CD4-positive, alpha-beta T cell treated with Interleukin-1 beta for 1 hour (primary cell): ENCODE measurements at regions not wholly inside any gene's neighbourhood (a gene's known extent, or its start where the extent isn't known, plus 50 kb on each side); places are given as distances from the start of the nearest gene placed in this dataset.
"Not testable (repeated sequence)": the region's sequence is repeated elsewhere in the genome, so short reads cannot be mapped to it uniquely, and the experiment has no call there.

Experiments
- DNase-seq, 2 donors: peaks; one replicate each; pipeline ENCODE4 v3.0.0-alpha.2; 2020 to 2022

DNA sequence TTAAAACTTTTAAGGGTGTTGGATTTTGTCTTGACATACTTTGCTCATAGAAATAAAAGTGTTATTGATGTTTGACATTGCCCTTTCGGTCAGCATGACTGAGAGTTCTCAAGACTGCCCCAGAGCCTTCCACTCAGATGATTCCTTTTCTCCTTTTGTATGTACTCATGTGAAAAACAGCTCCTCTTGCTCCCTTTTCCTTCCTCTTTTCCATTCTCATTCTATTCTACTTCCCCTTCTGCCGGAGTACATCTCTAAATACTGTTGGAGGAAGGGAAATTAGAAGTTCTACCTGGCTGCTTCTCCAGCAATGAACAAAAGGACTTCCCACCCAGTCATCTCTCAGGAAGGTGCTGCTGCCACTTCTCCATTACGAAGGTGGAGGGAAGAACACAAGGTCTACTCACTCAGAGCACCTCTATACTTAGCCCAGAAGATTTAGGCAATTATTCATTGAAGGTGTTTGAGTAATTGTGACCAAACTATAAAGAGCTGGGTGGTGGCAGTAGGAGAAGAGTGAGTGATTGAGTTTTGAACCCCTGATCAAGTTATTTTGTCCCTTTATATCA, 163.8 kb upstream of the MBNL1 start:
- no peak for DNase-seq

DNA sequence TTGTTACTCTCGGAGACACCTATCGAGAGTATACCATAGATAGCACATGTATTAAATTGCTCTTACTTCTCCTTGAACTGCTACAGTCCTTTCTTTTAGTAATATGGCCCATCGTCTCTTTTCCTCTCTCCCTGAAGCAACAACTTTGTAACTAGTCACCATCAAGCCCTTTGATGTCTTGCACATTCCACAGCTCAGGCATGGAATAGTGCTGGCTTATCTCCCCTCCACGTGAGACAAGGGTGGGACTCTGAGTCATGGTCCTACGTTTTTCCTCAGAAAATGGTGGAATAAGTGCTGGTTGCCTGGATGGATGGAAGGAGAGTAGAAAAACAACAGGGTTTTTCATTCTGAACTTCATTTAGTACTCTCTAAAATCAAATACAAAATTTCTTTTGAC, 163.3 kb upstream of the MBNL1 start:
- DNase-seq: no peak

DNA sequence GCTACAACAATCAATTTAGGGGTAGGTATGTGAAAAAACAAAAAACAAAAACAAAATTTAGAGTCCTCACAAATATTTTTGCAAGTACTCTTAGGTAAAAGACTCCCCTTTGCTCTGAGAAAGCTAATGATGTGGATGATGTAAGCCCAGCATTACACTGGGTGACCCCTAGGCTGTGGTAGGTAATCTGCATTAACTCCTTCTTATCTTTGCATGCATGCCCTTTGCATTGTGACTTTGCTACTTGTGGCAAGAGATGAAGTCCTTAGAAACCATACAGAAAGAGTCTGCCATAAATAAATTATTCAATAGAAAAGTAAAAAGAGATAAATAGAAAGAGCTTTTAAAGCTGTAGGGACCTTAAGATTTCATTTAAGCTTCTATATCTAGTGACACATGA, 159.7 kb upstream of the MBNL1 start:
- no peak for DNase-seq

DNA sequence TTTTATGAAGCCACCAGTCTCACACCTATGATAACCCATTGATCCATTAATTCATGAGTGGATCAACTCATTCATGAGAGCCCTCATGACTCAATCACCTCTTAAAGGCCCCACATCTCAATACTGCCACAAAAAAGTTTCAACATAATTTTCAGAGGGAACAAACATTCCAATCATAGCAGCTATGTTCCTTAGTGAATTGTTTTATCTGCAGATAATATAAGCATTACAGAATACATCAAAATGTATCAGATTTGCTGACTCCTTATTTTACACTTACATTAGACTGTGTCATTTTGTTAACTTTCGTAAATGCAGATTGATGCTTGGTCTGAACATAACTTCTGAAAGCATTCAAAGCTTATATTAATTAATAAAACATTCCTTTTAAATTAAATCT, 155.3 kb upstream of the MBNL1 start:
- no peak for DNase-seq

DNA sequence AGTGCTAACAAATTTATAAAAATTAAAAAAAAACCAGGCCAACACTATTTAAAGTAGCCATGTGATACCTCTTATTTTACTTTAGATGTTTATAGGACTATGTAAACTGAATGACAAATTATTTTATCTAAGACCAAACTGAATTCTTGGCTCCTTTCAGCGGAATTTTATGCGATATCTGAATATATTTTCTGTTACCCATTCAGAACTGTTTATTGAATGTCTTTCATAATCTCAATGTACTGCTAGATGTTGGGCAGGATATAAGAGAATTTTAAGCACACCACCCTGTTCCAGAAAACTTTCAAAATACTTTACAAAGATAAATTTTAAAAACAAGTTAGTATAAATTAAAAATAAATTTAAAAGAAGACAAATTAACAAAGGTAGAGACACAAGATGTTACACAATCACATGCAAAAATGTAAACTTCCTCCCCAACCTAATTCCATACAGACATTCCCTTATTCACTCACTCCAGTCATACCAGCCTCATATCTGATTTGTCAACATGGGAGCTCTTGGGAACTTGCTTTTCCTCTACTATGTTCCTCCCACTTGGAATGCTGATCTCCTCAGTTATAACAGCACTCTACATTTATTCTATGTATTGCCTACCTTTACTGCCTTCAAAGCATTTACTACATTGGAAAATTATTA, 154.6 kb upstream of the MBNL1 start:
- no peak for DNase-seq

DNA sequence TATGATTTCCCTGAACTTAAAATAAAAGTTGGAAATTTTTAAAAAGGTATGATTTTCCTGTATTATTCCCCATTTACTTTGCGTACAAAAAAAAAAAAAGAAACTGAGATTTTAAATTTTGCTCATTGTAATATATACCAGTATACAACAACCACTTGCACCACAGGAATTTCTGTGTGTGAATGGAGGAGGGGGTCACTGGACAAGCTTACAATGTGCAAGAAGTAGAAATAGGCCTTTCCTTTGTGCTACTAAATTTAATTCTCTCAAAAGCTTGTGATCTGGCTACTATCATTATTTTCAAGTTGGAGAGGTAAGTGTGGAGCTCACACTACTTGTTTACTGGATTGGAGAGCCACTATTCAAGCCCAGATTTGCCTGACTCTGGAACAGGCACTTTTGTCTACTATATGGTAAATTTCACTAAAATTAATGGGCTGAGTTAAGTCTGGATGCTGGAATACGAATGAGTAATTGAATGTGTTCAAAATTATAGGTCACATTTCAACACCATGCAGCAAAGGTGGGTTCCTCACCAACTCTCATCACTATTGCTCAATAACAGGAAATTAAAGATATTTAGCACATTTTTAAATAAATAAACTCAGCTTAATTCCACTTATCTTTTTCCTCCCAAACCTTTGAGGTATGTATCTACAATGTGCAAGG, 148.0 kb upstream of the MBNL1 start:
- DNase-seq: no peak

DNA sequence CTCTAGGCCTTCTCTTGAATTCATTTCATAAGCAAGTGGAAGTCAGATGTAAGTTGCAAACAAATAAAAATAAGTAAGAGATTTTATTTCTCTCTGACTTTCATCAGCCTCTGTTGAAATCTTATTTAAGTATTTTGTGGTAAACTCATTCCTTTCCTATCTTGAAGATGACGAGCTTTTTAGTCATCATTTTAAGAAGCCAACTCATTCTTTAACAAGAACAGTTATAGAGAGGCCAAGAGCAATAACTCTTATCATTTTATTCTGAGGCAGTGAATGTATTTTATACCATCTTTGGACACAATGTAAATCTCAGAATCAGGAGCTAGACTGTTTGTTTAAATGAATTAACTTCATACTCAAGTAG, 147.5 kb upstream of the MBNL1 start:
- DNase-seq: no peak

DNA sequence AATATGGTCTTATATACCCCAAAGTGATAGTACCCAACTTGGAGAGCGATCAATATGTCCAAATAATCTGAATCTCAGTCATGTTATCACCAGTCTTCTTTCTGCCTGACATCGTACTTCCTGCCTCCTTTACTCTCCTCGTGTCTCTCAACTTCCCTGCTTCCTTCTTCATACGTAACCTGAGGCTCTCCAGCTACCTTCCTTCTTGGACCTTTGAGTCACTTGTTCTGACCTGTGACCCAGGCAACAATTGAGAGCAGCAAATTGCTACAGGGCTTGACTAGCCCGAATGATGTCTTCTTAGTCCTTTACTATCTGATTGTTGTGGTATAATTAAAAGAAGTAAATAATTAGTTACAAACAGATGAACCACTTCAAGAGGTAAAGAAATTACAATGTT, 145.9 kb upstream of the MBNL1 start:
- no peak for DNase-seq

DNA sequence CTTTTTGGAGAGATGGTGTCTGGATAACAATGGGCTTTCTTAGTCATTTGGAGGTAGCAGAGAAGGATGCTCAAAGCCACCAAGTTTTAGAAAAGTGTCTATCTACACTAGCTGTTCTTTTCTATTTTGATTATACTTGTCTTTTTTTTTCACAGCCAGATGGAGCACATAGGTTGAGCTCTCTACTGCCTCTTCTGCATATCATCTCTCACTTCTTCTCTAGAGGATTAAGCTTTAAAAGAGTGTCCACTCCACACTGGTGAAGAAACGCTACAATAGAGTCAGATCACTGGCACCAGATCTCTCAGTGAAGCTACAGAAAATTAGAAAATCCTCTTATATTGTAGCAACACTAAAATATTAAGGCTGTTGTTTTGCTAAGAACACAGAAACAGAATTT, 145.3 kb upstream of the MBNL1 start:
- DNase-seq: no peak

DNA sequence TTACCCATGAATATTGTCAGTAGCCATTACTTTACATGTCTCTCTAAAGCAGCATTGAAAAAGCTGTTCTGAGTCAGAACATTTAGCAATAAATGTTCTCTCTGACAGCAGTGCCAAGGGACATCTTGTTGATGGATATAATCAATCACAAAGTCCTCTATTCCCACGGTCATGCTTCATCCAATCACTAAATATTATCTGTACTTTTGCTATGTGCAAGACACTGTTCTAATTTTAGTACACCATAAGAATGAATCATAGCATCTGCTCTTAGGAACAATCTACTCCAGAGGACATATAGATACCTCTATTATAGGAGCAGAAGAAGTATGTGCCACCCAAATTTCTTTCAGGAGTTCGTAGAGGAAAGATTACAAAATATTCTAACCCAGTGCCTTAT, 142.5 kb upstream of the MBNL1 start:
- DNase-seq: no peak

DNA sequence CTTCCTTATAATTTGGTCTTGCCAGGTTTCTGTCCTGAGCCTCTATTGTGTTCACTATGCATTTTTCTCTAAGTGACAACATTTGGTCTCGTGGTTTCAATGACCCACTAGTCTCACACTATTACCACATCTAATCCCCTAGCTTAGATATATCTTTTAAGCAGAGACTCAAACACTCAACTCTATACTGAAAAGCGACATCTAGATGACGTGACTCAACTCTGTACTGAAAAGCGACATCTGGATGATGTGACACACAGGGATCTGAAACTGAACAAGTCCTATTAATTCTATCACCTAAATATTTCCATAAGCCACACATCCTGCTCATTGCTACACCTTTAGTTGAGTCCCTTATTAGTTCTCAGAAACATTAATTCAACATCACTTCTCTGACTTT, 141.7 kb upstream of the MBNL1 start:
- DNase-seq: no peak

DNA sequence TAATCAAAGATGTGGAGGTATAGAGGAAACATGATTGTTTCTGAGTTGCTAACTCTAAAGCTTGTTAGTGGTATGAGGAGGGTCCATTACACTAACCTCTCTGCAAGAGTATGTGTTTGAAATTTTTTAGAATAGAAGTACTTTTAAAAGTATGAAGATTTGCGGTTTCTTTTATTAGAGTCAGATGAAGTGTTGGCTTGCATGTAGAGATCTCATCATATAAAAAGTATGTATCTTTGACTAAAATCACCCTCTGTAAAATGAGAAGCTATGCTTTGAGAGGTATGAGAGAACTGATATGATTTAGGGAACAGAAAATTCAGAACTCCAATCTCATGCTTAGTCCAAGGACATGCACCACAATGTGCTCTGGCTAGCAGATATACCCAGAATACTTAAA, 140.4 kb upstream of the MBNL1 start:
- DNase-seq: no peak

DNA sequence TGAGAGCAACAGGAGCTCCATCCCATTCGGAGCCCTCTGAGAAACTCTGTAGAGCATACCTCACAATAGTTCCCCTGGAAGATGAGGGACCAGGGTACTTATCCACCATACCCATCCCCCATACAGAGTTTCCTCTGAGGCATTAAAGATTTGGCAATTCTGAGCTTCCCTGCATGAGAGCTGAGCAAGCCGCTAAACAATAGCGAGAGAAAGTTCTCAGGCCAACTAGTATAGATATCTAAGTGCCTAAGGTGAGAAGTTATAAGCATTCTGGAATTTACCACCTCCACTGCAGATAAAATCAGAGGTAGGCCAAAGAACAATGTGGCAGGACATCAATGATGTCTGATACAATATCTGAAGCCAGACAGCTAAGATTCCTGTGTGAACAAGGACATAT, 129.1 kb upstream of the MBNL1 start:
- no peak for DNase-seq

DNA sequence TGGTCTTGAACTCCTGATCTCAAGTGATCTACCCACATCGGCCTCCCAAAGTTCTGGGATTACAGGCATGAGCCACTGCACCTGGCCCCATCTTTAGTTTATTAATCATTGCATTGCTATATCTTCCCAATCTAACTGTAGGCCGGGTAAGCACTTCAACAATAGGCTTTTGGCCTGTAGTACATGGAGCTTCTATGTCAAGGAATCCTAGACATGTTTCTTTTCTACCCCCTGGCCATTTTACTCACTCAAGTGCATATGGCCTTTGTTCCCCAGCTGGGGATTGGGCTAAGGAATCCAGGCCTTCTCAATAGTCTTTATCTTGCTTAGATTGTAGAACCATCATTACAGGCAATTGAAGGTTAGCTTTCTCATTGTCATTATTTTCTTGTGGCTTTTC, 122.3 kb upstream of the MBNL1 start:
- DNase-seq: no peak

DNA sequence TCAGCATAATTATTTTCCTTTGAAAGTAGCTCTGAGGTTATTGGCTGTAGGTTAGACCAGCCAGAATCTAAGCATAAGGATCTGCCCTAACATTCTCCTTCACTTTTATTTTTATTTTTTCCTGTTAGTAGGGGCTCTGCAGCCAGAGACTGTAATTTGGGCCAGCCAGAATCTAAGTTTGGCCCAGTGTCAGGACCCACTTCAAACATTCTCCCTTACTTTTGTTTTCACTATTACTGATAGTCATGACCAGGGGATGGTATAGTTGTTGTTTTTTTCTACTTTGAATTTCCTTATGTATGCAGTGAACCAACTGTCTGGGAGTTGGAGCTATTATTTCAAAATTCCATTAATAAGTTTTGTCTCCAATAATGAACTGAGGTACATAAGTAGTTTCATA, 121.0 kb upstream of the MBNL1 start:
- DNase-seq: no peak

DNA sequence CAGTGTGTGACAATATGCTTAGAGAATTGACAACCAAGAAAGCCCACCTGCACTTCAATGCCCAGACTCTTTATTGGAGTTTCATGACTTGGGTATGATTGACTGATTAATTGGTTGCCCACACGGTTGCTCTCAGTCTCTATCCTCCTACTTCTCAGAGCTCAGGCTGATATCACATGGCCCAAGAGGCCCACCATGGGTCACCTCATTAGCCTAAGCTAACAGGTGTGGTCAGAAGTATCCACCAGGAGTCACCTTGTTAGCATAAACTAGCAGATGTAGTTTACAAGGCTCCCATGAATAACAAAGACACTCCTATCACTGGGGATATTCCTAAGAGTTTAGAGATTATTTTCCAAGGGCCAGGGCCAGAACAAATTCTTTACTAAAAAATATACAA, 120.2 kb upstream of the MBNL1 start:
- no peak for DNase-seq

DNA sequence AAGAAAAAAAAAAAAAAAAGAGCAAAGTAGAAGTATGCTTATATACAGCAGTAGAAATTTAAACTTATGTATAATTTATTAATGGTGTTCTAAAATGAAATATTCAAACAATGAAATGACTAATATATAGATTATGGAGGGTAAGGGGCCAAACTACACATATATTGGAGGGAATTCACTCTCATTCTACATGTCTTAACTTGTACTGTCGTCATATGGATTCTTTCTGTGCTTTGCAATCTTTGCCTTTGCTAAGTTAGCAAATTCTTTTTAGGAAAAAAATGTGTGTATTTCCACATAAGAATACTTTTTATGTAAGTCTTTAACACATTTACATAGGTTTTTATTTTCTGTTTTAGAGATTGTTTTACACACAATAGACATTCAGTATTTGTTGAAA, 118.9 kb upstream of the MBNL1 start:
- no peak for DNase-seq

DNA sequence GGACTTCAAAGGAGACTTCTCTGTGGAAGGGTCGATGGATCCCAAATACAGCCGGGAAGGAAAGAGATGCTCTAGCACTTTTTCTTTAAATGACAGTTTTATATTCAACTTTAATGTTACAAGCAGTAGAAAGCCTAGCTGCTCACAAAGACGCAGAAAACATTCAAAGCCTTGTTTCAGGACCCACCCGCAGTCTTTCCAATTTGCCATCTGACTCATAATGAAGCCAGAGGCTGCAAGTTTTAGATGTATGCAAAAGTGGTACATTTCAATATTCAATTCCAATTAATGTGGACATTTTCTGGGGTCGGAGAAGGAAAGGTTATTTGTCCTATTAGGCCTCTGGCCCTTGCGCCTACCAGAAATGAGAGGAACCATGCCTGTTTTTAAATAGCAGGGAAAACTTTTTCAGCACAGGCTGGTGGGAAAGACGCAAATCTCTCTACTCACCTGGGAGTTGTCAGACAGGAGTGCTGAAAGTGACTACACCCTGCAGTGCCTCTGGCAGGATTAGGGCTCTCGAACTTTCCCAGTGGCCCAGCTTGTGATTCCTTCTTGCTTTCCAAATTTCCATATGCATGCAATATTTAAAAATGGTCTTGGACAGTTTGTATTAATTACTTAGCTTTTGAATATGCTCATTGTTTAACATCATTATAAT, 117.4 kb upstream of the MBNL1 start:
- no peak for DNase-seq

DNA sequence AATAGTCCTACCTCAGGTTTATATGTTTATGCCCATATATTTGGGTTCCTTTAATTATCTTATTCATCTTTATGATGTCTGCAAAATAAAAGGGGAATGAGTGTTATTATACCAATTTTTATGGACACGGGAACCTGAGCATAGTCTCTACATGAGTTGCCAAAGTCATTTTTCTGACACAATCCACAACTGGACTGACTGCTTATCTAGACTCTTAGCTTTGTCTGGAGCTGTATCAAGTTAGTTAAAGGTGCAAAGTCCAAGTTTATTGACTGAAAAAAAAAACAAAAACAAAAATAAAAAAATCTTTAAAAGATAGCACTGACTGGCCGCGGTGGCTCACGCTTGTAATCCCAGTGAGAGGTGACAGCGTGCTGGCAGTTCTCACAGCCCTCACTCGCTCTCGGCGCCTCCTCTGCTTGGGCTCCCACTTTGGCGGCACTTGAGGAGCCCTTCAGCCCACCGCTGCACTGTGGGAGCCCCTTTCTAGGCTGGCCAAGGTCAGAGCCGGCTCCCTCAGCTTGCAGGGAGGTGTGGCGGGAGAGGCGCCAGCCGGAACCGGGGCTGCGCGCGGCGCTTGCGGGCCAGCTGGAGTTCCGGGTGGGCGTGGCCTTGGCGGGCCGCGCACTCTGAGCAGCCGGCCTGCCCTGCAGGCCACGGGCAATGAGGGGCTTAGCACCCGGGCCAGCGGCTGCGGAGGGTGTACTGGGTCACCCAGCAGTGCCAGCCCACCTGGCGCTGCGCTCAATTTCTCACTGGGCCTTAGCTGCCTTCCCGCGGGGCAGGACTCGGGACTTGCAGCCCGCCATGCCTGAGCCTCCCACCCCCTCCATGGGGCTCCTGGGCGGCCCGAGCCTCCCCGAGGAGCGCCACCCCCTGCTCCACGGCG, 116.6 kb upstream of the MBNL1 start:
- DNase-seq: not testable (repeated sequence)

DNA sequence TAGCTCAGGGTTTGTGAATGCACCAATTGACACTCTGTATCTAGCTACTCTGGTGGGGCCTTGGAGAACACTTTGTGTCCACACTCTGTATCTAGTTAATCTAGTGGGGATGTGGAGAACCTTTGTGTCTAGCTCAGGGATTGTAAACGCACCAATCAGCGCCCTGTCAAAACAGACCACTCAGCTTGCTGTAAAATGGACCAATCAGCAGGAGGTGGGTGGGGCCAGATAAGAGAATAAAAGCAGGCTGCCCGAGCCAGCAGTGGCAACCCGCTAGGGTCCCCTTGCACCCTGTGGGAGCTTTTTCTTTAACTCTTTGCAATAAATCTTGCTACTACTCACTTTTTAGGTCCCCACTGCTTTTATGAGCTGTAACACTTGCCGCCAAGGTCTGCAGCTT, 115.6 kb upstream of the MBNL1 start:
- not testable (repeated sequence) for DNase-seq

DNA sequence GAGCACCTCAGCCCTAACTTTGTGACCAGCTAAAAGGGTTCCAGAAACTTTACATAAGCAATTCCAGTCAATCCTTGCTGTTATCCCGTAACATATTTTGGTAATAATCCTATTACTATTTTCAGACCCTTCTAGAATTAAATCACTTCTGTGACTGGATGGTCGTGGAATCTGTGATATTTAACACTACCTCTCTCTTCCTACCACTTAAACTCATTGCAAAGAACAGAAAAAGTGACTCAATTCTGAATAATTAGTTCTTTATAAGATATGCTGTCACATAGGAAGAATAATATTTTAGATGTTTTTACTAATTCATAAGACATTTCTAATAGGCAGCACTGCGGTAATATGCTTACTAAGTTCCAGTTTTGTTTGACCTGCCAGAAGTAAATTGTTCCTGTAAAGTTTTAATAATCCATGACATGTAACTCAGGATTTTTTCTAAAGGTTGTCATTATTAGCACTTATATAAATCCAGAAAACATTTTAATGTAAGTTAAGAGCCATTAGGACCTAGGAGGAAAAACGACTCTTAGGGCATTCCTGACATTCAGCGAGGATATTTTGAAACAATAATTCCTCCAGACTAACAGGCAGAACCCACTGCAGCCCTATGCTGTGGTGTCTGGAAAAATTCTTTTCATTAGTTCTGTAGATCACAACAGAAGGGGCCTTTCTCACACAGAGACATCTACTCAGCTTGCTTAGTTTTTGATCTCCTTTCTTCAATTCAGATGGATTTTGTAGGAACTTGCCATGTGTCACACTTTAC, 113.3 kb upstream of the MBNL1 start:
- no peak for DNase-seq

DNA sequence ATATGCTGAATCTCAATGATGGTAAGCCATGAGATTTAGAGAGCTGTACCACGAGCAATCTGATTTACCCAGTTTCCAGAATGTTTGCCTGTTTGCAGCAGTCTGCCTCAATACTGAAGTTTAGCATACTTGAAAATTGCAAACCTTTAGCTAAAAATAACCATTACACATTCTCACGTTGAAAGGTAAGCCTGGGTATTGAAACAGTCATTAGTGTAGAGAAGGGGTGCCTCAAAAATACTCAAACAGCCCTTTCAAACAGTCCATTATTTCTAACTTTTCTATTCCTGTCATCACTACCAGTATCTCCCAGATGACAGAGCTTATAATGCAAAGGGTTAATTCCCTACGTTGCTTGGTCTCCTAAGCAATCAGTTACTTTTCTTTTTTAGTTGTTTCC, 111.8 kb upstream of the MBNL1 start:
- no peak for DNase-seq

DNA sequence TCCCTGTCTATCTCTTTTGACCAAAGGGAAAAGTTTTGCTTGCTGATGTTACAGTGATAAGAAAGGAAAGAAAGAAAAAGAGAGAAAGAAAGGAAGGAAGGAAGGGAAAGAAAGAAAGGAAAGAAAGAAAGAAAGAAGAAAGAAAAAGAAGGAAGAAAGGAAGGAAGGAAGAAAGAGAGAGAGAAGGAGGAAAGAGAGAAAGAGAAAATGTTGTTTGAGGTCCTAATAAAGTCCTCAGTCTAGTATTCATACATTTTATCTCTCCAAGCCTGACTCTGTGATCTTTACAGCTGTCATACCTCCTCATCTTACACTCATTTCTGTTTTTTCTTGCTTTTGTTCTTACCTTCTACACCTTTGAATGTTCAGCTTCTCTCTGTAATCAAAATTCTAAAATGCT, 111.4 kb upstream of the MBNL1 start:
- DNase-seq: no peak
